Hepatic stellate cell (primary cell): ENCODE measurements at regions not wholly inside any gene's neighbourhood (a gene's known extent, or its start where the extent isn't known, plus 50 kb on each side); places are given as distances from the start of the nearest gene placed in this dataset.

Experiments used
- DNase-seq: peaks from one replicate; pipeline ENCODE4 v3.0.0; 2011; ENCODE audit warnings: low spot score

DNA sequence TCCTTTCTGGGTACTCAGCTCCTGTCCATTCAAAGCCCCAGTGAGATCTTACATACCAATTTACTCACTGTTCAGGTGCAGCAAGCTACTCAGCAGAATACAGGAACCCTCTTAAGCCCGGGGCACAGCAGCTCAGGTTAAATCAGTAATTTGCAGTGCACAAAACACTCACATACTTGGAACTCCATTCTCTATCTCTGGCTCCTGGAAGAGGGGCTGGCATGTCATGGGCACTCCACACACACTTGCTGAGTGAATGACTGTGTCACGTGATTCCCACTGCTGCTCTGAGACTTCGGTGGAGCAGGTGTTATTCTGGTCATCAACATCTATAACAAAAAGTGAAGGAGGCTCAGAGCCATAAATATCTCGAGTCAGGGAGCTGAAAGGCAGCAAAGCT is 157.3 kb upstream of the BDNF start:
- no peak for DNase-seq

DNA sequence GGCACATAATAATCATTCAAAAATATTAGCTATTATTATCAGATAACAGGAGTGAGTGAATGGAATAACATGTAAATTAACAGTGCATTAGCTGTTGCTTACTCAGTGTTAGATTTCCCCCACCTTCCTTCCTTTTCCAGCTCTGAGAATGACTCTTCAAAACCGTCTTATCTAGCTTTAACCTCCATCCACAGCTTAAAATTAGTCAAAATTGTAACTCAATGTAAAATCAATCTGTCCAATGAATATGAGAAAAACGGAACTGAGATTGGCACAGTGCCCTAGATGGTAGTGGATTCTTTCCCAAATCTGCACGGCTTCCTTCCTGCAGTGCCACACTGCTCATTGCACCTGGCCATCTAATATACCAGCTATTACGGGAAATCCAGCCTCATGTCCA is 156.8 kb upstream of the BDNF start:
- no peak for DNase-seq

DNA sequence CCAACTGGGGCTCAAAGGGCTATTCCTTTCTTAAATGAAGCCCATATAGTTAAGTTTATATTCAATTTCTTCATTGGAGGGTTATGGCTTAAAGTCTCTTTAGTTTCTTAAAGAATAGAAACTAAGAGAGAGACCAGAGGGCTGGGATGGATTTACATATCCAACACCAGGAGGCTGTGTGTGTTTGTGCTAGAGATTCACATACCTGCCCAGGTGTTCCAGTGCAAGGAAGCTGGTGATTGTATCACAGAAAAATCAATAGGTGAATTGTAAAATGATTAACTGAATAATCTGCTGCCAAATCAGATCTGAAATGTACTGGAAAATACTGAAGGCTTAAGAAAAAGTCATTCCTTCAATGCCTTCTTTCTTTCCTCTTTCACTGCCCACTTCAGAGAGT is 148.2 kb upstream of the BDNF start:
- no peak for DNase-seq

DNA sequence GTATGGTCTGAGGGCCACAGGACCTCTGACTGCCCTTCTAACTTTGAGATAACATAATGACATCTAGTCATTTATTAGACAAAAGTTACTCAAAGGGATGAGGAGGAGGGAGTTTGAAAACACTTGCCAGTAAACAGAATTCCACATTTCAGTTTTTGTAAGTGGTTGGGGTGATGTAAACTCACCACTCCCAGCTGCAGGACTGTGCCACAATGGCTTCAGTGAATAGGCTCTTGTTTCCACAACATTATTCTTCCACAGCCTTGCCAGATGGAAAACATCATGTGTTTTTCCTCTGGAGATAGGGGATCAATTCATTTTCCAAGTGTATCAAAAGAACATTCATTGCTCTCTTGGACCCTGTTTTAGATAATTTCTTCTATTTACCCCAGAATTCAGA is 147.2 kb upstream of the BDNF start:
- DNase-seq, result no peak

DNA sequence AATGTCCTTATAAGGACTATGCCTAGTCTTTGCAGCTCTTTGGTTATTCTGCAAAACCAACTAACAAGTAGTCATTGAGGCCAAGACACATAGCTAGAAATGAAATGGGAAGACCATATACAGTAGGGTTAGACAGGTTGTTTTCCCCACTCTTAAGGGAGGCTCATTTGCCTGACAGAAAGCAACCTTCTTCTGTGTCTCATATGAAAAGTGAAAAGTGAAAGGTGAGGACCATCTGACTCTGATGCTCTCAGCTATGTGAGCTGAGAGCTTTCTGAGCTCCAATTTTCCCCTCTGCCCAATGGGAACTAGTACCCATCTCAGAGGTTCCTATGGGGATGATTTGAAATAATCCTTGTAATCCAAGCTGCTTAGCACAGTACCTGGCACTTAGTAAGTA is 142.0 kb upstream of the BDNF start:
- no peak for DNase-seq

DNA sequence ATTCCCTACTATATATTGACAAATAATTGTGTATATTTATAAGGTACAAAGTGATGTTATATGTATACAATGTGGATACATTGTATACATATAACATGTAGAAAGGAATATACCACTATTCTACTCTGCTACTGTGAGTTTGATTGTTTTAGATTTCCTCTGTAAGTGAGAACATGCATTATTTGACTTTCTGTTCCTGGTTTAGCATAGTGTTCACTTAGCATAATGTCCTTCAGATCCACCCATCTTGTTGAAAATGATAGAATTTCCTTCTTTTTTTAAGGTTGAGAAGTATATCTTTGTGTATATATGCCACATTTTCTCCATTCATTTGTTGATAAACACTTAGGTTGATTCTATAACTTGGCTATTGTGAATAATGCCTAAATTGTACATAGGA is 140.8 kb upstream of the BDNF start:
- DNase-seq, result no peak

DNA sequence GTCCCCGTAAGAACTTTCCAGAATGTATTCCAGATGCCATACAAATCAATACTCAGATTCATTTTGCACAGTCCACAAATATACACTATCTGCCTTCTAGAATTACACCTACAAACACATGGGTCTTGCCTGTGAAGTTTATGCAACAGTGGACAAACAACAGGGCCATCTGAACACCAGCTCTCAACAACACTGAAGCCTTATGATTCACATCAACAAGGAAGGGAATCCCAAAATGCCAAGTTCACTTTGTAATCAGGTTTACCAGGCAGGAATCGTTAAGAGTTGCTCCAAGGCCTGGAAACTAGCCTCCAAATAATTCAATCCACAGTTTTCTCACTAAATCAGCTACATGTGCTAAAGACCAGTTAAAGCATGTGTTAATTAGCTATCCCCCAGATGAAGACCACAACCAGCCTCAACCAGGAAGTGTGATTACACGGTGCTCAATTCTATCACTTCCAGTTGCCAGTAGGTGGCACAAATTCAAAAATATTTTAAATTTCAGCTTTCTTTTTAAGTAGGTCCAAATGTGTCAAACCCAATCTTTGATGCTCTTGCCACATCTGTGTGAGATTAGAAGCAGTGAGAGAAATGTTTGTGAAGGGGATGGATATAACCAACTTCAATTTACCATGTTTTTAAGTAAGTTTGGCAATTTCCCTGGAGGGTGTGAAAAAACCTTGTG is 139.1 kb upstream of the BDNF start:
- DNase-seq, result peak; percentile 5

DNA sequence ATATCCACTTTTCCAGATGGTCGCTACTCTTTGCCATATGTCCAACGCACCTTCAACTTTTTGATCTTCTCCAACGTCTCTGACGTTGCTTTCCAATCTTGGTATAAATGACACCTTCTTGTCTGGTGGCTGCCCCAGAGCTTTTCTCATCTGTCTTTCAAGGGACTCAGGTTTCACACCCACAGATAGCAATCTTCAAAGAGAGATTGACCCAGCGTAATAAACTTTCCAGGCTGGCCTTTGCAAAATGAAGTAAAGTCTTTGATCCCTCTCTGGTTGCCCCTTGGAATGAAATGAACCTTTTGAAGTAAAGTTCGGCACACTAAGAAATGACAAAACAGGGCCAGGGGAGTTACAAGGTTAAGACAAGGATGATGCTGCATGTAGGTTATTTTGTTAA is 138.4 kb upstream of the BDNF start:
- DNase-seq, result no peak

DNA sequence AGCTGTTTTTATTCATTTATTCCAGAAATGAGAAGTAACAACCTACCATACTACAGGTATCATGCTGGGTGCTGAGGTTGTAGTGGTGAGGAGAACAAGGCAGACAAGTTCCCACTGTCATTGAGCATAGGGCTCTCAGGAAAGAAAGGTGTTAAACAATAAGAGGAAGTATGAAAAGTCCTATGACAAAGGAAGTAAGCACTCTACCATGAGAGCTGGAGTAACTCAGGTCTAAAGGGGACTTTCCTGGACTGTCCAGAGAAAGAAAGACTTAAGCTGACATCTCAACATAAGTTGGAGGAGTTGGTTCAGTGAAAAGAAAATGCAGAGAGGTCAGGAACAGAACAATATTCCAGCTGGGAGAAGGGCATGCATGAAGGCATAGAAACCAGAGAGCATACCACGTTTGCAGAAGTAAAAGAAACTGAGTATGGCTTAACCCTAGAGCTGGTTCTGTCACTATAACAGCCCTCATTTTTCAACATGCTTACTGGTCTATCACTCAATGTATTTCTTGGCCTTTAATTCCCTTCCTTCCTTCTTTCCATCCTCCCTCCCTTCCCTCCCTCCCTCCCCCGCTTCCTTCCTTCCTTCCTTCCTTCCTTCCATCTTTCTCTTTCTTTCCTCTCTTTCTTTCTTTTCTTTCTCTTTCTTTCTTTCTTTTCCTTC is 137.8 kb upstream of the BDNF start:
- no peak for DNase-seq

DNA sequence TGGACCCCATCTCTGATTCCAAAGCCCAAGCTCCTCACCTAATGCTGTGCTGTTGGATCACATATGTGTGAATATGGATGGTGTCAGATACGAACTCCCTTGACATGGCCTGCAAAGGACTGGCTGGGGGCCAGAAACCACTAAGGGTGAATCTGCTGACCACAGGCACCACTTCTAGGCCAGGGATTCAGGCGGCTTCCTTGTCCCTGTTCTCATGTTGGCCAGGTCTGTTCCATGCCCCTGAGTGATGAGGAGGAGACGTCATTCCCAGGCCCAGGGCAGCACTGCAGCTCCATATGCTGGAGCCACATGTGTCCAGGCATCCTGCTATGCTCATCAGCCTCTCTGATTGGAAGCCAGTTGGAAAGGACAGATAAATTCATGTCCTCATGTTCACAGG is 130.0 kb upstream of the BDNF start:
- DNase-seq, result no peak

DNA sequence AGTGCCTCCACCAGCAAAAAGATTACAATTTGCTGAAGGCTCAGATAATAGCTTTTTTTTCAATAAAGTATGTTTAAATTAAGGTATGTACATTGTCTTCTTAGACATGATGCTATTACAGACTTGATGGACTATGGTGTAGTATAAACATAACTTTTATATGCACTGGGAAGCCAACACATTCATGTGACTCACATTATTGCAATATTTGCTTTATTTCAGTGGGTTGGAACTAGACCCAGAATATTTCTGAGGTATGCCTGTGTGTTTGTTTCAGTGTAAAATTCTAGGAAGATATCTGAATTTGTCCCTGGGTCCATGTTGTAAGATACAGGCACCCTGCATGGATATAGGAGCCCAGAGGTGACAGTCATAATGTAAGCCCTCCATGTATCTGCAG is 120.0 kb upstream of the BDNF start:
- DNase-seq, result no peak

DNA sequence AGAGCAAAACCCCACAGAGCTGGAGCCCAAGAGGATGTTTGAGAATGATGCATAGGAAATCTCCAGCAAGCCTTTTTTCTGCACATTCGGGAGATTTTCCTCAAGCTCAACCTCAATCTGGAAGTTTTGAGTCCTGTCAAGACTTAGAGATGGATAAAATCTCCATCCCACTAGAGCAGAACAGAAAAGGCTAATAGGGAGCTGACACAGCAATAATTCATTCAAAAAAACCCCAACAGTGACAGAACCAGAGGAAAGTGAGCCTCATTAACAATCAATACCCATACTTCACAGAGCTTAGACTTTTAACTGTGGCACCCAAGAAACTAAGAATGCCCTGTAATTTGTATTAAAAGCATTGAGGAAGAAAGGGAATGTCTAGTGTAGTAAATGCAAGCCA is 115.9 kb upstream of the BDNF start:
- DNase-seq, result no peak

DNA sequence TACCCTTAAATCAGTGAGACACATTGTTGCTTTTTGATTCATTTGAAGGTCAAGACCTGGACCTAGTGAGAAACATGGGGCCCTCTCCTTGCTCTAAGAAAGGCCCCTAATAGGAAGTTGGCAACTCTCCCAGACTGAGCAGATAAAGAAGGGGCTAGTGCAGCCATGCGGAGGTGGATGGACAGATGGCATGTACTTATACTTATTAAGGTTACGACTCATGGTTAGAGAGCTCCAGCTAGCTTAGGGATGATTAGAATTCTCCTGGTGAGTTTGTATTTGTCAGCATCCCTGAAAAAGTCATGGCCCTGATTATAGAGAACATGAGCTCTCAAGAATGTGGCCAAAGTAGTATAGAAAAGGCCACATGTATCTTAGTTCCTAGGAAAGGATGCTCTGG is 112.1 kb upstream of the BDNF start:
- DNase-seq, result no peak

DNA sequence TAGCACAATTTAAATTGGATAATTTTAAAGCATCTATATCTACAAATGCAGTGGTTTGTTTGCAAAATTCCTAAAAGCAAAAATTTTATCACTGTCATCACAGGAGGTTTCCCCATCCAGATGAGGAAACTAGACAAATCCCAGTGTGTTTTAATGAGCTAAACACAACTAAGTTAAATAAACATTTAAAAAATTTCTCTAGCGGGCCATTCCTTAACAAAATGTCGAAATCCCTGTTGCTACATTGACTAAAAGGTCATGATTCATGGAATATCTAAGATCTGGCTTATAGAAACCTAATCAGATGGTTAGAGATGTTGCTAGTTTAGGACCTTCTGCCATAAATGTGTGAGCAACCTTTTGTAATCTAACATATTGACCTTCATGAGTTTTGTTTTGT is 107.3 kb upstream of the BDNF start:
- peak; percentile 38 for DNase-seq

DNA sequence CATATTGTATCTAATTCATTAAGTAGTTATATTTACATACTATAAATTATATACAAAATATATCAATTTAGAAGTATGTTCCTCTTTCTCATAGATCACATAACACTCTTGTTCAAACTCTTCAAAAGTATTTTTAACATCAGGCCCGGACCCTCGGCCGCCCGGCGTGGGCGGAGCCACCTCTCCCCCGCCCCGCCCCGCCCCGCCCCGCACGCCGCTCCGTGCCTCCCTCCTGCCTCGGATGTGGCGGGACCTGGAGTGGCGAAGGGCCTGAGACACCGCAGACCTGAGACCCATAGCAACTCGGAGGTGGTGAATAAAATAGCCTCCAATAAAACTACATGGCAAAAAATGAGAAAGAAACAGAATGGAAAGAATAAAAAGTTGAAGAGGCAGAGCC is 105.9 kb upstream of the BDNF start:
- DNase-seq, result no peak

DNA sequence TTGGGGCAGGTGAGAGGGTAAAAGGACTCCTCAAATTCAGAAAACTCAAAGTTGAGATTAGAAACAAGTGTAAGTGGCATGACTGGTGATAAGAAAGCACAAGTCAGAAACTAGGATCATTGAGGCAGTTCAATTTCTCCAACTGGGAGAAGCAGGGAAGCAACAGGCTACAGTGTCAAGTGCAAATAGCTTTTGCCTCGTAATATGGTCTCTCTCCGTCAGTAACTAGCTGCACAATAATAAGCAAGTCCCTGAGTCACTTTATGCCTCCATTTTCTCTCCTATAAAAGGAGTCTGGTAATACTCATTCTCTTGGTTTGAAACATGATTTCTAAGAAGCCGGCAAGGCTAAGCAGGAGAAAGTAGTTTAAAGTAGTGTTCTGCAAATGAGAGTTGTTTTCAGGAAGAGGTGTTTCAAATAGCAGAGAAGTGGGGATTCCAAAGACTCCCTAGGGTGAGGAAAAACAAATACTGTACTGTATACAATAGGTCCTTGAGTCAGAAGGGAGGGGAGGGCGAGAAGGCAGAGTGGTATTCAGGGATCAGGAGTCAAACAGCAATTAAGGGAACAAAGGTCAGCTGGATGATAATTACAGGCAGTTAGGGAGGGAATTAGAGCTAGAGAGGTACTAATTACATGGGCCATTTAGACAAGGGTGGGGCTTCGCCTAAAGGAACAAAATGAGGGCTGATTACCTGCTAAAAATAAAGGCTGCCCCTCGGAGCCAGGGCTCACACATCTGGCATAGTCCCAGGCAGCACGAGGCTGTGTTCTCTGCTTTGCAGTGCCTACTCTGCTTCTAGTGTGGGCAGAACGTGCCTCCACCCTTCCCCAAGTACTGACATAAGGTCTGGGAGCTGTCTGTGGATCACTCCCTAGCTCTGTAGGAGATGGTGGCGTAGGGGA is 96.0 kb upstream of the BDNF start:
- DNase-seq, result no peak

DNA sequence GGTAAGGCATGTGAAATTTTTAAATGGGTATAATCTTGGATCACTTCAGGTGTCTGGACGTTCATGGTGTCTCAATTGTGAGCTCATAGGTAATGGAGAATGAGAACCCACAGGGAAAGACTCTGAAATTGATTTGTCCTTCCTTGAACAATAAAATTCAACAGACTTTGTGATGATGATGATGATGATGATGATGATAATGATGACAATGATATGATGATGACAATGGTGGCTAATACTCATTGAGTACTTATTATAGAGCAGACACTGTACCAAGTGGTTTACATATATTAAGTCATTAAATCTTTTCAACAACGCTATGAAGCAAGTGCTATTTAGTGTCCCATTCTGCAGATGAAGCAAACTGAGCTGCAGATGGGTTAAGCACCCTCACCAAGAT is 86.6 kb upstream of the BDNF start:
- DNase-seq, result no peak

DNA sequence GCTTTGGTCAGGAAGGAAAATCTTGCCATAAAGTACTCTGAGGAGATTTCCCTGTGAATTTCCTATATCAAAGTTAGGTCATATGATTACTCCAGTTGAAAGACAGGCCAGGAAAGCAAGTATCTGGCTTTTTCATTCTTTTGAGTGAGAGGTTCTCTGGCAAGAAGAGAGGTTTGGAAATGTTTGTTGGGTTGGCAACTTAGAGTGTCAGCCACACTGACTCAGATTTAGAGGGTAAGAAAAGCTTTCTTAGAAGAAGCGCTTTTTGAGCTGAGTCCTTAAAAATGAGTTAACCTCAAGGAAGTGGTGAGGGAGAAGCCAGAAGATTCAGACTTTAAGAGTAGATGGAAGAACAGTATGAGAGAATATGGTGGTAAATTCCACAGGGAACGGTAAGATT is 86.1 kb upstream of the BDNF start:
- no peak for DNase-seq

DNA sequence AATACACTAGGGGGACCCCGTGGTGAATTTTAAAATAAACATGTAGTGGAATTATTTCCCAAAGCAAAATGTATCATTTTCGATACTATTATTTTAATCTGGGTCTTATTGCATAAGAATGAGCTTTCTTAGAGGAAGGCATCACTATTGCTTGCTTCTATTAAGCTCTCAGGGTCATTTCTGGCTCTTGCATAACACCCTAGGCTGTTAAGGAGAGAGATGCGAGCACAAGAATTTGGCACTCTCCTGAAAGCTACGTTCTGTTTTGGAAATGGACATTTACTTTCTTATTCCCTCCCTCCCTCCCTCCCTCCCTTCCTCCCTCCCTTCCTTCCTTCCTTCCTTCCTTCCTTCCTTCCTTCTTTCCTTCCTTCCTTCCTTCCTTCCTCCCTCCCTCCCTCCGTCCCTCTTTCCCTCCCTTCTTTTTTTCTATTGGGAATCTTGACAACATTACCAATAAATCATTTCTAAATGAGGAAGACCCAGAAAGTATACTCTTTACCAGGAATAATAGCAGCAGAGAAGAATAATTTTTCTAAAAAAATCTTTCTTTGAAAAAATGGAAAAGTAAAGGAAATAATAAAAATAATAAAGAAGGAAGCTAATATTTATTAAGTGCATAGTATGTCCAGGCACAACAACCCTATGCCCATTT is 83.6 kb upstream of the BDNF start:
- DNase-seq, result no peak

DNA sequence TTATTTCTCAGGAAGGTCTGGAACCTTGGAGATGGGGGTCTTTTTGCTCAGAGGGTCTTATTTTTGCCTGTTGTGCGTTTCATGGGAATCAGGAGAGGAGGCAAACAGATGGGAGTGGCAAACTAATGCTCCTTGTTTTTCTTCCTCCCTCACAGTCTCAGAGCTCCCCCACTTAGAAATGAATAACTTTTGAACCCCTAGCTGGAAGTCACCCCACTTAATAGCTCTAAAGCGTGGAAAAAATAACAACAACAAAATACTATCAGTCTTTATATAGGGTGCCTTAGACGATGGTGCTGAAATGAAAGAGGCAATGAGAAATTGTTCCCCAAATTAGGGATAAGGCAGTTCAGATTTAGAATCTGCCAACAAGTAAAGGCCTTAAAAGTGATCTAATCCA is 76.8 kb upstream of the BDNF start:
- DNase-seq, result no peak

DNA sequence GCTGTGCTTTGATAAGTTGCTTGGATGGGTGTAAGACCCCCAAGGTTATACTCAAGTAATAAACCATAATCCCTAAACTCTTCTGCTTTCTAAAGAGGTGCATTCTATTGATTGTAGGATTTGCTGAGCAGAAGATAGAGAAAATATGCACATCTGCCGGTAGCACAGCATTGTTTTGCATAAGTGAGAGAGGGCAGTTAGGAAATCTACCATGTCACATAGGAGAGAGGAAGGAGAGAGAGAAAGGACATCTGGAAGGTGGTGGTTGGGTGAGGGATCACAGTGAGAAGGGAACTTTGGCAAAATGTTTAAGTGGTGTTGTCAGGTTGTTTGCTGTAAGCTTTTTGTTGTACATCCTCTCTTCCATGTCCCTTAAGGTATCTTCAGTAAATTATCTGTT is 73.6 kb upstream of the BDNF start:
- no peak for DNase-seq

DNA sequence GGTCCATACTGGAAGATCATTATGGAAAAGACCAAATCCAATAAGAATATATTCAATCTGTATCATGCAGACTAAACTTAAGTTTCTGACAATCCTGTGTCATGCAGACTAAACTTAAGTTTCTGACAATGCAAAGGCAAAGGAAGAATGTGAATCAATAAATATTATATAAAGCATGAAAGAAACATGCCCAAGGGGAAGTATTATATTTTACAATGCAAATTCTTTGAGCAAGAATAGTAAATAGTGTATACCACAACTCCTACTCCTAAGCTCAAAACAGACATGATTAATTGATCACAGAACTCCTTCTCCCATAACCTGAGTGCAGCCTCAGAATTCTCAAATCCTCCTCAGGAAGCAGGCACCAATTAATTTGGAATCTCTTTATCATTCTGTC is 71.3 kb upstream of the BDNF start:
- no peak for DNase-seq

DNA sequence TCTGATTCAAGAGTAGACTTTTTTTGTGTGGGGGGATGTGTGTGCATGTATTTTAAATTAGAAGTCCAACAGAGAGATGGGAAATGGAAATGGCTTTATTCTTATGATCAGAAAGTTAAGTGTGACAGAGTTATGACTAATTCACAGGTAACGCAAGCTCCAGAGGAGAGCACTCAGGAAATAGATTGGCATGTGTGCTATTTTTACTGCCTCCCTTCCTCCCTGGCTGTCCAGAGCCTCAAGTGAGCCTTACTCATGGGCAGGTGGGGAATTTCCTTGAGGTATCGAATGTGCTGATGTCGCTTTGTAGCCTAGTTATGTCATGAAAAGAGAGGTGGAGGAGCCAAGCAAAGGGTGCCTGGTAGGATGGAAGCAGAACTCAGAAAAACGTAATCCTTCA is 70.3 kb upstream of the BDNF start:
- DNase-seq, result no peak
